Esophagus squamous epithelium (tissue), 4 donors: ENCODE measurements at regions not wholly inside any gene's neighbourhood (a gene's known extent, or its start where the extent isn't known, plus 50 kb on each side); places are given as distances from the start of the nearest gene placed in this dataset.

Experiments
- POLR2A ChIP-seq, 4 donors: fragments of 450-650 bp; IDR thresholded peaks; one replicate each; pipeline ENCODE4 v1.6.1; 2017; ENCODE audit warnings: antibody characterized with exemption in 4 of 4, mild to moderate bottlenecking in 4 of 4, moderate library complexity in 3 of 4
- TF ChIP-seq, protein P1 (sequence below), 6 experiments: fragments of 450-650 bp in 4 of 6; fragments of 200-600 bp in 2 of 6; sonication (generic) in 2 of 6; IDR thresholded peaks; one replicate each; pipeline ENCODE4 v1.5.1; 2016 to 2019; ENCODE audit warnings: antibody characterized with exemption in 6 of 6, mild to moderate bottlenecking in 4 of 6, moderate library complexity in 4 of 6

DNA sequence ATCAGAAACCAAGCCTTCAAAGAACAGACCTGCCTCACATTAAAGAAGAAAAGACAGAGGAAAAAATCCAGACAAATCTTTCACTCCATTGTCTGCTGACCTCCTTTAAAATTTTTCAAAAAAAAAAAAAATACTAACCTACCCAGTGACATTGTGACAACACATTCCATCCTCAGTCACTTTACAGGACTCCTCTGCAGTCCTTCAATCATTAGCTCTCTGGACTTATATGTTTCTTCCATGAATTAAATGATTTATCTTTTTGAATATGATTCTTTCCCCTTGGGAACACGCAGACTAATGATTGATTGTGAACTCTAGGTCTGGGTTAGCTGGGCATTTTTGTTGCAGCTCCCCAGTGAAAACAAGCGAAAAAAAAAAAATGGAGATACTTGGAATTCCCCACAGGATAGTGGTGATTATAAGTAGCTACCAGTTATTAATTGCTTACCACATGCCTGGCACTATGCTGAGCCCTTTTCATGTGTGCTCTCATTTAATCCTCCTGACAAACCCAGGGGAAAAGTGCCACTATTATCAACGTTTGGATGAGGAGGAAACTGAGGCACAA, 261.3 kb upstream of the NCKAP5 start:
- TF ChIP-seq, protein P1, sequence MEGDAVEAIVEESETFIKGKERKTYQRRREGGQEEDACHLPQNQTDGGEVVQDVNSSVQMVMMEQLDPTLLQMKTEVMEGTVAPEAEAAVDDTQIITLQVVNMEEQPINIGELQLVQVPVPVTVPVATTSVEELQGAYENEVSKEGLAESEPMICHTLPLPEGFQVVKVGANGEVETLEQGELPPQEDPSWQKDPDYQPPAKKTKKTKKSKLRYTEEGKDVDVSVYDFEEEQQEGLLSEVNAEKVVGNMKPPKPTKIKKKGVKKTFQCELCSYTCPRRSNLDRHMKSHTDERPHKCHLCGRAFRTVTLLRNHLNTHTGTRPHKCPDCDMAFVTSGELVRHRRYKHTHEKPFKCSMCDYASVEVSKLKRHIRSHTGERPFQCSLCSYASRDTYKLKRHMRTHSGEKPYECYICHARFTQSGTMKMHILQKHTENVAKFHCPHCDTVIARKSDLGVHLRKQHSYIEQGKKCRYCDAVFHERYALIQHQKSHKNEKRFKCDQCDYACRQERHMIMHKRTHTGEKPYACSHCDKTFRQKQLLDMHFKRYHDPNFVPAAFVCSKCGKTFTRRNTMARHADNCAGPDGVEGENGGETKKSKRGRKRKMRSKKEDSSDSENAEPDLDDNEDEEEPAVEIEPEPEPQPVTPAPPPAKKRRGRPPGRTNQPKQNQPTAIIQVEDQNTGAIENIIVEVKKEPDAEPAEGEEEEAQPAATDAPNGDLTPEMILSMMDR (IDR thresholded peaks at IDR 0.05), result no peak
- TF ChIP-seq POLR2A (IDR thresholded peaks at IDR 0.05), result no peak
